A549 (cell line): ENCODE measurements at regions not wholly inside any gene's neighbourhood (a gene's known extent, or its start where the extent isn't known, plus 50 kb on each side); places are given as distances from the start of the nearest gene placed in this dataset.

ENCODE experiments used
- ATAC-seq, 2 experiments: fragments of 200-7000 bp in 1 of 2; fragments of >200 bp in 1 of 2; cut with Nextera tagmentation in 1 of 2; cut with Tn5 transposase in 1 of 2; 3 replicates each; pipeline versions ENCODE4 v1.8.0 to v1.9.1; 2018 to 2020; ENCODE audit warnings: mild to moderate bottlenecking in 1 of 2, moderate library complexity in 1 of 2
- CTCF ChIA-PET: fragments of 300-600 bp; sonication (Branson Sonifier 250); formaldehyde crosslinking; extraction: SDS; loops from one replicate; lab custom pipeline; 2021; ENCODE audit warnings: antibody characterized with exemption, inconsistent platforms; lab: Yijun Ruan, JAX
- POLR2A ChIA-PET: fragments of 350-600 bp; formaldehyde crosslinking; extraction: SDS; loops from one replicate; lab custom pipeline; 2021; ENCODE audit warnings: antibody characterized with exemption, inconsistent platforms; lab: Yijun Ruan, JAX
- DNase-seq, 2 experiments: peaks; one replicate each; pipeline versions ENCODE4 v3.0.0 to v3.0.0-alpha.2; 2011 to 2016; ENCODE audit warnings: low read depth in 1 of 2, low spot score in 1 of 2
- FAIRE-seq: peaks from 2 replicates; lab custom pipeline; 2011; peaks lifted over from hg19 to GRCh38; lab: Jason Lieb, UNC
- H3K27ac ChIP-seq, 2 experiments: fragments of >200 bp; sonication (Bioruptor Twin); formaldehyde crosslinking; 3 replicates each; pipeline ENCODE4 v1.5.1; 2016 to 2017
- H3K4me1 ChIP-seq: fragments of >200 bp; sonication (Bioruptor Twin); formaldehyde crosslinking; 3 replicates; pipeline ENCODE4 v1.6.1; 2016
- H3K4me2 ChIP-seq: fragments of >200 bp; sonication (Bioruptor Twin); formaldehyde crosslinking; 3 replicates; pipeline ENCODE4 v1.6.1; 2016
- H3K4me3 ChIP-seq: fragments of >200 bp; sonication (Bioruptor Twin); formaldehyde crosslinking; 3 replicates; pipeline ENCODE4 v1.5.1; 2016
- H3K9me3 ChIP-seq: fragments of >200 bp; sonication (Bioruptor Twin); formaldehyde crosslinking; 3 replicates; pipeline ENCODE4 v1.6.1; 2016
- ATOH8 ChIP-seq: fragments of 250-450 bp; sonication (Bioruptor Pico); IDR thresholded peaks from 2 replicates; pipeline ENCODE4 v1.5.0; 2020; ENCODE audit warnings: low read depth, mild to moderate bottlenecking, moderate library complexity
- BHLHE40 ChIP-seq: IDR thresholded peaks from 2 replicates; pipeline ENCODE4 v1.6.1; 2012; ENCODE audit warnings: low read depth, low read length, inconsistent platforms
- CBX2 ChIP-seq: fragments of 200-600 bp; sonication (generic); IDR thresholded peaks from 2 replicates; pipeline ENCODE4 v1.6.1; 2016; ENCODE audit warnings: low read depth, mild to moderate bottlenecking, borderline replicate concordance
- CEBPB ChIP-seq, 2 experiments: fragments of >200 bp in 1 of 2; sonication (Bioruptor Twin) in 1 of 2; formaldehyde crosslinking in 1 of 2; IDR thresholded peaks; 2 replicates each; pipeline ENCODE4 v1.6.1; 2012 to 2016
- CTCF ChIP-seq: fragments of >200 bp; sonication (Bioruptor Twin); formaldehyde crosslinking; IDR thresholded peaks from 3 replicates; pipeline ENCODE4 v1.5.1; 2016
- FOXS1 ChIP-seq: fragments of 250-450 bp; sonication (Bioruptor Pico); IDR thresholded peaks from 2 replicates; pipeline ENCODE4 v1.5.0; 2020; ENCODE audit warnings: mild to moderate bottlenecking, moderate library complexity
- HOXB5 ChIP-seq: fragments of 250-450 bp; sonication (Bioruptor Pico); IDR thresholded peaks from 2 replicates; pipeline ENCODE4 v1.5.0; 2020; ENCODE audit warnings: mild to moderate bottlenecking, moderate library complexity
- JUN ChIP-seq, 2 experiments: fragments of >200 bp; sonication (Bioruptor Twin); formaldehyde crosslinking; IDR thresholded peaks; 2 replicates in 1 of 2; 3 replicates in 1 of 2; pipeline ENCODE4 v1.6.1; 2016 to 2017
- JUNB ChIP-seq: fragments of >200 bp; sonication (Bioruptor Twin); formaldehyde crosslinking; IDR thresholded peaks from 2 replicates; pipeline ENCODE4 v1.6.1; 2016
- MAZ ChIP-seq: fragments of 150-350 bp; IDR thresholded peaks from 2 replicates; pipeline ENCODE4 v1.6.1; 2014; ENCODE audit warnings: antibody characterized with exemption, low read depth, low read length, borderline replicate concordance
- NFE2L2 ChIP-seq: fragments of 150-350 bp; conservative IDR thresholded peaks from 2 replicates; pipeline ENCODE4 v1.6.1; 2014; ENCODE audit warnings: low read length
- PHF8 ChIP-seq: fragments of 200-600 bp; sonication (generic); IDR thresholded peaks from 2 replicates; pipeline ENCODE4 v1.6.1; 2016; ENCODE audit warnings: low read depth, mild to moderate bottlenecking, antibody characterized with exemption, moderate library complexity, borderline replicate concordance
- POLR2AphosphoS2 ChIP-seq: conservative IDR thresholded peaks from 2 replicates; pipeline ENCODE4 v1.6.1; 2012; ENCODE audit warnings: low read length, improper control_type of control experiment, inconsistent platforms
- RCOR1 ChIP-seq: fragments of 150-350 bp; IDR thresholded peaks from 2 replicates; pipeline ENCODE4 v1.6.1; 2014; ENCODE audit warnings: antibody characterized with exemption, low read length, low read depth
- RNF2 ChIP-seq: fragments of 200-600 bp; sonication (generic); IDR thresholded peaks from 2 replicates; pipeline ENCODE4 v1.6.1; 2016; ENCODE audit warnings: low read depth, mild to moderate bottlenecking, antibody characterized with exemption, moderate library complexity, borderline replicate concordance
- USF2 ChIP-seq: fragments of 450-650 bp; IDR thresholded peaks from 2 replicates; pipeline ENCODE4 v1.6.1; 2014; ENCODE audit warnings: antibody characterized with exemption
- ZC3H11A ChIP-seq: fragments of 450-650 bp; IDR thresholded peaks from 2 replicates; pipeline ENCODE4 v1.6.1; 2014; ENCODE audit warnings: antibody characterized with exemption, mild to moderate bottlenecking
- ZNF302 ChIP-seq: fragments of 250-450 bp; sonication (Bioruptor Pico); IDR thresholded peaks from 2 replicates; pipeline ENCODE4 v1.9.0; 2021; ENCODE audit warnings: inconsistent platforms, mild to moderate bottlenecking, moderate library complexity
- ZSCAN20 ChIP-seq: fragments of 250-450 bp; sonication (Bioruptor Pico); IDR thresholded peaks from 2 replicates; pipeline ENCODE4 v1.8.0; 2022; ENCODE audit warnings: mild to moderate bottlenecking, moderate library complexity
- WGBS: methylation state at CpG from one replicate; pipeline ENCODE4 v1.1.6; 2017; ENCODE audit errors: missing lambda C conversion rate; 5-methylcytosine and 5-hydroxymethylcytosine counted together
- TF ChIP-seq, protein P1 (sequence below): fragments of 250-450 bp; sonication (Bioruptor Pico); IDR thresholded peaks from 2 replicates; pipeline ENCODE4 v1.5.0; 2021; ENCODE audit warnings: mild to moderate bottlenecking, moderate library complexity, borderline replicate concordance

- no peak overlapping the region for H3K4me2 ChIP-seq
- FAIRE-seq (no peak), ATAC-seq (no peak), DNase-seq (no peak)
- WGBS = 13% methylated on average over 1 of the region's 1 CpG
- TF ChIP-seq MAZ (no peak), CEBPB (IDR thresholded peaks at IDR 0.05) (no peak), ZC3H11A (no peak), POLR2AphosphoS2 (no peak), NFE2L2 (no peak), CBX2 (no peak), RNF2 (no peak), HOXB5 (no peak)
- POLR2A ChIA-PET = no interaction called here
- no peak overlapping the region for H3K27ac ChIP-seq
- H3K4me3 ChIP-seq = no peak overlapping the region
- CTCF ChIA-PET = no interaction called here
- H3K4me1 ChIP-seq = no peaks in the 10 kb centered on the region
- no peaks in the 10 kb centered on the region for H3K9me3 ChIP-seq
Observed at GRCh38 chrY:21178281-21178680, 332.9 kb upstream of the RBMY1B start.

DNA sequence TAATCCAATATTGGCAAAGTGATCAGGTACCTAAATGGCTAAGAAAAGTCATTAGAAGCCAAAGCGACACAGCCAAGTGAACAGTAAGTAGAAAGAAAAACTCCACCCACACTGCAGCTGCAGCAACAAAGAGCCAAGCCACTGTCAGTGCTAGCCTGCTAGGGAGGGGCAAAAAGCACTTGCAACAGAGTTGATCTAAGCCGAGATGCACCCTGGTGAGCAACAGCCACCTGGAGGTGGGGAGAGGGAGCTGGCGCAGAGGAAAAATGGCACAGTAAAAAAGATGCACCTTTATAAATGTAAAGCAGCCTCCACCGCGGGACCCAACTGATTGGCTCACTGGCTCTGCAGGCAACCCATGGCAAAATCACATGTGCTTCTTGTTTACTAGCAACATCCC is 330.2 kb upstream of the RBMY1B start:
- CTCF ChIA-PET = no interaction called here
- 44% methylated on average over 4 of the region's 5 CpGs for WGBS
- DNase-seq = no peak

More for the DNA sequence above, 330.2 kb upstream of the RBMY1B start:
- ATAC-seq = no peak
- Histone ChIP-seq H3K9me3 (no peaks in the 10 kb centered on the region), H3K4me2 (no peak overlapping the region), H3K27ac (no peak overlapping the region), H3K4me1 (no peaks in the 10 kb centered on the region), H3K4me3 (no peak overlapping the region)
- TF ChIP-seq BHLHE40 (no peak), JUN (IDR thresholded peaks at IDR 0.05) (no peak), FOXS1 (CRISPR knock-in tag) (no peak), MAZ (no peak), USF2 (no peak), ATOH8 (no peak), ZSCAN20 (CRISPR knock-in tag) (no peak), POLR2AphosphoS2 (no peak), NFE2L2 (no peak), JUNB (no peak), CTCF (no peak), ZNF302 (no peak), PHF8 (no peak), RCOR1 (no peak)
- TF ChIP-seq, protein P1, sequence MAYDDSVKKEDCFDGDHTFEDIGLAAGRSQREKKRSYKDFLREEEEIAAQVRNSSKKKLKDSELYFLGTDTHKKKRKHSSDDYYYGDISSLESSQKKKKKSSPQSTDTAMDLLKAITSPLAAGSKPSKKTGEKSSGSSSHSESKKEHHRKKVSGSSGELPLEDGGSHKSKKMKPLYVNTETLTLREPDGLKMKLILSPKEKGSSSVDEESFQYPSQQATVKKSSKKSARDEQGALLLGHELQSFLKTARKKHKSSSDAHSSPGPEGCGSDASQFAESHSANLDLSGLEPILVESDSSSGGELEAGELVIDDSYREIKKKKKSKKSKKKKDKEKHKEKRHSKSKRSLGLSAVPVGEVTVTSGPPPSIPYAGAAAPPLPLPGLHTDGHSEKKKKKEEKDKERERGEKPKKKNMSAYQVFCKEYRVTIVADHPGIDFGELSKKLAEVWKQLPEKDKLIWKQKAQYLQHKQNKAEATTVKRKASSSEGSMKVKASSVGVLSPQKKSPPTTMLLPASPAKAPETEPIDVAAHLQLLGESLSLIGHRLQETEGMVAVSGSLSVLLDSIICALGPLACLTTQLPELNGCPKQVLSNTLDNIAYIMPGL = no peak
- POLR2A ChIA-PET = no interaction called here
- no peak for FAIRE-seq
